HEK293 (cell line): ENCODE measurements at regions not wholly inside any gene's neighbourhood (a gene's known extent, or its start where the extent isn't known, plus 50 kb on each side); places are given as distances from the start of the nearest gene placed in this dataset.

ENCODE experiments used
- CTCF ChIA-PET: fragments of 350-600 bp; formaldehyde crosslinking; extraction: SDS; loops from one replicate; lab custom pipeline; 2021; ENCODE audit warnings: antibody characterized with exemption; lab: Yijun Ruan, JAX
- POLR2A ChIA-PET: fragments of 300-600 bp; formaldehyde crosslinking; extraction: SDS; loops from one replicate; lab custom pipeline; 2020; ENCODE audit warnings: antibody characterized with exemption, inconsistent platforms; lab: Yijun Ruan, JAX
- H3K27ac ChIP-seq: fragments of 200-500 bp; sonication (Bioruptor generic); 2 replicates; pipeline ENCODE4 v1.5.1; 2014; ENCODE audit warnings: low read depth, low read length, control low read depth, inconsistent platforms; ENCODE audit errors: extremely low read depth
- H3K36me3 ChIP-seq, 2 experiments: fragments of 200-500 bp in 1 of 2; sonication (Bioruptor generic) in 1 of 2; 1 replicate in 1 of 2; 2 replicates in 1 of 2; pipeline ENCODE4 v1.5.1; 2014 to 2017; ENCODE audit warnings: inconsistent platforms in 2 of 2, low read length in 2 of 2; ENCODE audit not compliant: control insufficient read depth in 2 of 2, insufficient read depth in 1 of 2
- H3K4me1 ChIP-seq: fragments of 200-500 bp; sonication (Bioruptor generic); 2 replicates; pipeline ENCODE4 v1.5.1; 2014; ENCODE audit warnings: mild to moderate bottlenecking, low read length, inconsistent platforms; ENCODE audit not compliant: control insufficient read depth, insufficient read depth
- H3K4me3 ChIP-seq: 2 replicates; pipeline ENCODE4 v1.5.1; 2011; ENCODE audit warnings: low read depth, mild to moderate bottlenecking, control low read depth, low read length, moderate library complexity
- H3K9me3 ChIP-seq: fragments of 200-500 bp; sonication (Bioruptor generic); 2 replicates; pipeline ENCODE4 v1.5.1; 2014; ENCODE audit warnings: low read depth, low read length, inconsistent platforms; ENCODE audit not compliant: control insufficient read depth, insufficient read depth
- FEZF1 ChIP-seq: fragments of 450-650 bp; formaldehyde crosslinking; IDR thresholded peaks from 2 replicates; pipeline ENCODE4 v1.5.1; 2016; ENCODE audit warnings: missing biosample characterization, missing genetic modification characterization
- KLF1 ChIP-seq: fragments of 450-650 bp; formaldehyde crosslinking; IDR thresholded peaks from 2 replicates; pipeline ENCODE4 v1.5.1; 2016; ENCODE audit warnings: missing biosample characterization, missing genetic modification characterization
- KLF8 ChIP-seq: fragments of 450-650 bp; formaldehyde crosslinking; IDR thresholded peaks from 2 replicates; pipeline ENCODE4 v1.5.1; 2016; ENCODE audit warnings: missing biosample characterization, missing genetic modification characterization
- MZF1 ChIP-seq: fragments of 450-650 bp; formaldehyde crosslinking; IDR thresholded peaks from 2 replicates; pipeline ENCODE4 v1.5.1; 2017; ENCODE audit warnings: missing biosample characterization, missing genetic modification characterization, borderline replicate concordance
- PATZ1 ChIP-seq: fragments of 450-650 bp; formaldehyde crosslinking; IDR thresholded peaks from 2 replicates; pipeline ENCODE4 v1.5.1; 2016; ENCODE audit warnings: missing biosample characterization, missing genetic modification characterization
- ZBTB11 ChIP-seq: fragments of 450-650 bp; formaldehyde crosslinking; conservative IDR thresholded peaks from 2 replicates; pipeline ENCODE4 v1.5.1; 2016; ENCODE audit warnings: low read depth, missing biosample characterization, missing genetic modification characterization
- ZNF155 ChIP-seq: fragments of 450-650 bp; formaldehyde crosslinking; IDR thresholded peaks from 2 replicates; pipeline ENCODE4 v1.5.1; 2016; ENCODE audit warnings: missing biosample characterization, missing genetic modification characterization
- ZNF239 ChIP-seq: fragments of 450-650 bp; formaldehyde crosslinking; IDR thresholded peaks from 2 replicates; pipeline ENCODE4 v1.5.1; 2016; ENCODE audit warnings: missing biosample characterization, missing genetic modification characterization
- ZNF354C ChIP-seq: fragments of 450-650 bp; formaldehyde crosslinking; IDR thresholded peaks from 2 replicates; pipeline ENCODE4 v1.5.1; 2016; ENCODE audit warnings: missing biosample characterization, missing genetic modification characterization, low read depth, borderline replicate concordance
- ZNF426 ChIP-seq: fragments of 450-650 bp; formaldehyde crosslinking; IDR thresholded peaks from 2 replicates; pipeline ENCODE4 v1.5.1; 2017; ENCODE audit warnings: missing biosample characterization, missing genetic modification characterization, mild to moderate bottlenecking, inconsistent platforms, moderate library complexity
- ZNF621 ChIP-seq: fragments of 450-650 bp; formaldehyde crosslinking; IDR thresholded peaks from 2 replicates; pipeline ENCODE4 v1.5.1; 2017; ENCODE audit warnings: missing biosample characterization, missing genetic modification characterization
- ZNF670 ChIP-seq: fragments of 450-650 bp; formaldehyde crosslinking; IDR thresholded peaks from 2 replicates; pipeline ENCODE4 v1.5.1; 2016; ENCODE audit warnings: missing biosample characterization, missing genetic modification characterization, low read depth
- ZSCAN30 ChIP-seq: fragments of 450-650 bp; IDR thresholded peaks from 2 replicates; pipeline ENCODE4 v1.5.1; 2018; ENCODE audit warnings: missing biosample characterization, mild to moderate bottlenecking, missing genetic modification characterization, moderate library complexity
- TF ChIP-seq, protein P1 (sequence below): fragments of 450-650 bp; formaldehyde crosslinking; IDR thresholded peaks from 2 replicates; pipeline ENCODE4 v1.5.1; 2017; ENCODE audit warnings: missing biosample characterization, missing genetic modification characterization

DNA sequence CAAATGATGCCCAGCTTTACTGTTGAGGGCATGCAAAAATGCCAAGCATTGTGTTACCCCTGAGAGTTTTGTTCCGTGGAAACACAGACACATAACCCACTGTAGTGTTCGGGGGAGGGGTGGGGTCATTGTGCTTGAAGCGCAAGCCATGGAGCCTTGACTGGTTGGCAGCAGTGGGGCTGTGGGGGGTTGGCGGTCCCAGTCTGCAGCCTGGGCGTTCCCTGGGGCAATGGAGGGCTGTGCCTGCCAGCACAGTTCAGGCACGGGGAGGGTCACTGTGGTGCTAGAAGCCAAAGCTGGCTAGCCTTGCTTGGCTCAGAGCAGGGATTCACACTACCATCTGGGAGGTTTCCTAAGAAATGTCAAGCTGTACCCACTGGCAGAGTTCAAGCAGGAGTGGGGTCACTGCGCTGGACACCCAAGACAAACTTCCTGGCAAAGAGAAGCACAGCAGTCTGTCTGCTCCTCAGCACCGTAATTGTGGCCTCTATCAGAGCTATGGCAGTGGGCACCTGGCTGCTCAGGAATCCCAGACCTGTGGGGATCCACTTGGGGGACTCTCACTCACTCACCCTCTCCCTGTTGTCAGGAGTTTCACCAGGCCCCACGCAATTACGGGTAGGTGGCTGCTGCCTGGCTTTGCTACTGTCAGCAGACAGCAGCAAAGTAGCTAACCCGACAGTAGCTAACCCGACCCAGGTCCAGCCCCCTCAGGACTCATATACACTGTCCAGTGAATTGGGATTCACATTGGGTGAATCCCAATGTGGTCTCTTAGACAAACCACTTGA, 292.4 kb downstream of the ZWINT start (continued):
- TF ChIP-seq, protein P1, sequence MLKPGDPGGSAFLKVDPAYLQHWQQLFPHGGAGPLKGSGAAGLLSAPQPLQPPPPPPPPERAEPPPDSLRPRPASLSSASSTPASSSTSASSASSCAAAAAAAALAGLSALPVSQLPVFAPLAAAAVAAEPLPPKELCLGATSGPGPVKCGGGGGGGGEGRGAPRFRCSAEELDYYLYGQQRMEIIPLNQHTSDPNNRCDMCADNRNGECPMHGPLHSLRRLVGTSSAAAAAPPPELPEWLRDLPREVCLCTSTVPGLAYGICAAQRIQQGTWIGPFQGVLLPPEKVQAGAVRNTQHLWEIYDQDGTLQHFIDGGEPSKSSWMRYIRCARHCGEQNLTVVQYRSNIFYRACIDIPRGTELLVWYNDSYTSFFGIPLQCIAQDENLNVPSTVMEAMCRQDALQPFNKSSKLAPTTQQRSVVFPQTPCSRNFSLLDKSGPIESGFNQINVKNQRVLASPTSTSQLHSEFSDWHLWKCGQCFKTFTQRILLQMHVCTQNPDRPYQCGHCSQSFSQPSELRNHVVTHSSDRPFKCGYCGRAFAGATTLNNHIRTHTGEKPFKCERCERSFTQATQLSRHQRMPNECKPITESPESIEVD (tag by site-specific recombination), result no peak

- ChIA-PET CTCF (no interaction called here), POLR2A (no interaction called here)
- Histone ChIP-seq H3K4me3 (no peak overlapping the region), H3K36me3 (no peaks in the 10 kb centered on the region), H3K4me1 (no peaks in the 10 kb centered on the region), H3K9me3 (no peaks in the 10 kb centered on the region), H3K27ac (no peak overlapping the region)
- TF ChIP-seq MZF1 (tag by site-specific recombination) (no peak), ZNF670 (no peak), ZNF426 (tag by site-specific recombination) (no peak), ZNF354C (tag by site-specific recombination) (no peak), ZSCAN30 (tag by site-specific recombination) (no peak), KLF8 (tag by site-specific recombination) (no peak), ZNF621 (tag by site-specific recombination) (no peak), ZNF239 (no peak)
Measured at GRCh38 chr10:56068040-56068439, 293.0 kb downstream of the ZWINT start.

GRCh38 chr10:56063642-56064041, 297.4 kb downstream of the ZWINT start:
- H3K27ac ChIP-seq, result no peak overlapping the region
- H3K36me3 ChIP-seq, result no peaks in the 10 kb centered on the region
- H3K4me3 ChIP-seq, result no peak overlapping the region
- no peak for TF ChIP-seq PATZ1 (tag by site-specific recombination)
- no peak for TF ChIP-seq ZNF155
- TF ChIP-seq ZBTB11 (tag by site-specific recombination), result no peak
- no peak for TF ChIP-seq KLF1
- TF ChIP-seq, protein P1 (tag by site-specific recombination), result no peak
- no peak for TF ChIP-seq FEZF1 (tag by site-specific recombination)
- CTCF ChIA-PET, result no interaction called here
- POLR2A ChIA-PET, result no interaction called here
- no peaks in the 10 kb centered on the region for H3K9me3 ChIP-seq
- no peaks in the 10 kb centered on the region for H3K4me1 ChIP-seq
